ENCODE measurements at regions not wholly inside any gene's neighbourhood (a gene's known extent, or its start where the extent isn't known, plus 50 kb on each side); places are given as distances from the start of the nearest gene placed in this dataset.

DNA sequence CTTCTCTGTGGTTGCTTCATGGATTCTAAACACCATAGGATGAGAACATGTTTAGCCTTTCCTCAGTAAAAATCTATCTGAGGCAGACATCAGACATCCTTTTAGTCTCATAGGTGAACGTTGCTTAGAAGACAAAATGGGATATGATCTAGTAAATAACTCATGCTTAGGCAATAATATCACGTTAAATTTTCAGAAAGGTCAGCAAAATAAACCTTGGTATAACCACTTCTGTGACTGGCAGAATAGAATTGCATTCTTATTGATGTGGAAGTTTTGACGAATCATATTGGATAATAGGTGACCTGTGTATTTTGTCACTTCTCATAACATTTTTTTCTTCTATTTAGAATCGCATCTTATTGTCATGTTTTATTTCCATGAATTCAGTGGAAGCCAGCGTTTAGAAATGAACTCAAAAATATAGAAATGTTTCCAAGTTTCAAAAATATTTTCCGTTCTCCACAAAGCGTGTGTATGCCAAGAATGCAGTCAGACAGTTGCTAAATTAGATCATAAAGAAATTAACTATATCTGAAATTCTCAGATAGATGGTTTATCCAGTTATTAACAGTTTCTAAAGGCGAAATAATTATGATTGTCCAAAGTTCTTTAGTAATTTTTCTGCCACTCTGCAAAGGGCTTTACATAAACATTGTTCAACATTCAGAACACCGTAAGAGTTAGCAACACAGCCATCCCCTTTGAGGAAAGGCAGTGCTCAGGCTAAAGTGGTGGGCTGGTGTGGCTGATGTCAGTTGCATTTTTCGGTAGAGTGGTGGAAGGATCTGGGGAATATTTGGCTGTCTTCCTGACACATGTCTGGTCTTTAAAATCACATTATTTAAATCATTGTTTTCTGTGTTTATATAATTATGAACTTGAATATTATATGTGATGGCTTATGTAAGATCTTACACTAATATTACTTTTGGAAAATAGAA lies 827.2 kb downstream of the MTRR start:
- TF ChIP-seq, protein P1, sequence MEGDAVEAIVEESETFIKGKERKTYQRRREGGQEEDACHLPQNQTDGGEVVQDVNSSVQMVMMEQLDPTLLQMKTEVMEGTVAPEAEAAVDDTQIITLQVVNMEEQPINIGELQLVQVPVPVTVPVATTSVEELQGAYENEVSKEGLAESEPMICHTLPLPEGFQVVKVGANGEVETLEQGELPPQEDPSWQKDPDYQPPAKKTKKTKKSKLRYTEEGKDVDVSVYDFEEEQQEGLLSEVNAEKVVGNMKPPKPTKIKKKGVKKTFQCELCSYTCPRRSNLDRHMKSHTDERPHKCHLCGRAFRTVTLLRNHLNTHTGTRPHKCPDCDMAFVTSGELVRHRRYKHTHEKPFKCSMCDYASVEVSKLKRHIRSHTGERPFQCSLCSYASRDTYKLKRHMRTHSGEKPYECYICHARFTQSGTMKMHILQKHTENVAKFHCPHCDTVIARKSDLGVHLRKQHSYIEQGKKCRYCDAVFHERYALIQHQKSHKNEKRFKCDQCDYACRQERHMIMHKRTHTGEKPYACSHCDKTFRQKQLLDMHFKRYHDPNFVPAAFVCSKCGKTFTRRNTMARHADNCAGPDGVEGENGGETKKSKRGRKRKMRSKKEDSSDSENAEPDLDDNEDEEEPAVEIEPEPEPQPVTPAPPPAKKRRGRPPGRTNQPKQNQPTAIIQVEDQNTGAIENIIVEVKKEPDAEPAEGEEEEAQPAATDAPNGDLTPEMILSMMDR (IDR thresholded peaks at IDR 0.05; ENCODE audit: extremely low read depth in 1 of 2, insufficient read depth in 1 of 2, low read depth in 1 of 2, low read length in 2 of 2) = no peak
- TF ChIP-seq POLR2A (IDR thresholded peaks at IDR 0.05; ENCODE audit: low read depth, low read length) (no peak), EZH2 (IDR thresholded peaks at IDR 0.05; ENCODE audit: borderline replicate concordance, low read depth, low read length, severe bottlenecking) (no peak), POLR2AphosphoS5 (IDR thresholded peaks at IDR 0.05; ENCODE audit: insufficient read depth, low read depth, low read length) (no peak)

Data from endothelial cell of umbilical vein (primary cell).